SU-DHL-6 (cell line): ENCODE measurements at regions not wholly inside any gene's neighbourhood (a gene's known extent, or its start where the extent isn't known, plus 50 kb on each side); places are given as distances from the start of the nearest gene placed in this dataset.

Experiments used
- H2AFZ ChIP-seq: fragments of 200-600 bp; sonication (generic); 2 replicates; pipeline ENCODE4 v1.6.1; 2014; ENCODE audit warnings: low read depth, mild to moderate bottlenecking, moderate library complexity, mixed read lengths, antibody characterized with exemption, low read length; ENCODE audit not compliant: severe bottlenecking
- H3F3A ChIP-seq: fragments of 200-600 bp; shearing (Covaris generic); 2 replicates; pipeline ENCODE4 v1.6.0; 2016; ENCODE audit warnings: antibody characterized with exemption, mild to moderate bottlenecking; ENCODE audit not compliant: insufficient read depth
- H3K27ac ChIP-seq: fragments of 200-600 bp; sonication (generic); 2 replicates; pipeline ENCODE4 v1.5.1; 2016; ENCODE audit warnings: low read depth, mild to moderate bottlenecking, low read length, moderate library complexity, mixed read lengths
- H3K27me3 ChIP-seq: fragments of 200-600 bp; sonication (generic), shearing (Covaris generic); 2 replicates; pipeline ENCODE4 v1.6.0; 2014; ENCODE audit warnings: mild to moderate bottlenecking, low read length
- H3K36me3 ChIP-seq: fragments of 200-600 bp; sonication (generic); 2 replicates; pipeline ENCODE4 v1.6.1; 2014; ENCODE audit warnings: mild to moderate bottlenecking, low read length, mixed read lengths
- H3K4me2 ChIP-seq: fragments of 300-600, 200-600 bp; shearing (Covaris generic), sonication (generic); 2 replicates; pipeline ENCODE4 v1.6.0; 2014; ENCODE audit warnings: low read length, low read depth, mild to moderate bottlenecking; ENCODE audit not compliant: poor library complexity, severe bottlenecking
- H3K4me3 ChIP-seq: fragments of 200-600 bp; sonication (generic); 2 replicates; pipeline ENCODE4 v1.5.1; 2014; ENCODE audit warnings: antibody characterized with exemption, low read length, mild to moderate bottlenecking, mixed read lengths; ENCODE audit not compliant: insufficient read depth, poor library complexity, severe bottlenecking
- H3K79me2 ChIP-seq: fragments of 200-600 bp; sonication (generic); 2 replicates; pipeline ENCODE4 v1.6.1; 2014; ENCODE audit warnings: mild to moderate bottlenecking, low read length, moderate library complexity; ENCODE audit not compliant: insufficient read depth
- H3K9ac ChIP-seq: fragments of 200-600 bp; sonication (generic); 2 replicates; pipeline ENCODE4 v1.7.0; 2014; ENCODE audit warnings: mild to moderate bottlenecking, low read length
- H3K9me2 ChIP-seq: fragments of 200-600 bp; sonication (generic); replicated peaks from 2 replicates; pipeline ENCODE4 v1.6.1; 2014; ENCODE audit warnings: low read length; ENCODE audit not compliant: insufficient read depth
- H3K9me3 ChIP-seq: fragments of 200-600 bp; sonication (generic); 2 replicates; pipeline ENCODE4 v1.6.1; 2014; ENCODE audit warnings: low read length, mixed read lengths; ENCODE audit not compliant: insufficient read depth
- H4K20me1 ChIP-seq: fragments of 200-600 bp; sonication (generic); 2 replicates; pipeline ENCODE4 v1.6.1; 2014; ENCODE audit warnings: low read depth, mild to moderate bottlenecking, antibody characterized with exemption, low read length, moderate library complexity, mixed read lengths
- EZH2phosphoT487 ChIP-seq: fragments of 200-600 bp; sonication (generic), shearing (Covaris generic); conservative IDR thresholded peaks from 2 replicates; pipeline ENCODE4 v1.6.1; 2018; ENCODE audit warnings: mild to moderate bottlenecking, antibody characterized with exemption, low read length, moderate library complexity, mixed read lengths
- TF ChIP-seq, protein P1 (sequence below): fragments of 200-600 bp; sonication (generic); IDR thresholded peaks from one replicate; pipeline ENCODE4 v1.5.1; 2017; ENCODE audit warnings: antibody characterized with exemption, mild to moderate bottlenecking, low read length, moderate library complexity; ENCODE audit not compliant: insufficient read depth, poor library complexity, severe bottlenecking

DNA sequence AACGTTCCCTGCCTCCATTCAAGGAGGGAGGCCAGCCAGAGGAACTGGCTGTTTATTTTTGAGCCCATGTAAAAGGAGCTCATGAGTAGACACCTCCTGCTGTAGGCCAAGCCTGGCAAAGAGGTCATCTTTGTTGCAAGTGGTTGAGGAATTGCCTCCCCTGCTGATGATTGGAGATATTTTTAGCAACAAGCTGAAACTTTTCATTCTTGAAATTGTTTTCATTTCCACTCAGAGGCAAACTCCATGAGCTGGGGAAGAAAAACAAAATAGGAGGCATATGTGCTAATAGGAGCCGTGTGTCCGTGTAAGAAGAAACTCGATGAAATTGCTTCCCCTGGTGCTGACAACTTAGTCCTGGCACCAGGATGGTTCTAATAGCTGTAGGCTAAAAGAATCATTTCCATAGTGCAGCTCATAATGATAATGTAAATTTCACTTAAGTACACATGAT is 440.1 kb upstream of the FAR2 start:
- H4K20me1 ChIP-seq, result no peaks in the 10 kb centered on the region
- no peaks in the 10 kb centered on the region for H3K9me3 ChIP-seq
- no peaks in the 10 kb centered on the region for H3F3A ChIP-seq
- H3K27me3 ChIP-seq, result no peaks in the 10 kb centered on the region
- H3K36me3 ChIP-seq, result no peaks in the 10 kb centered on the region
- no peak overlapping the region for H3K4me3 ChIP-seq
- TF ChIP-seq, protein P1, sequence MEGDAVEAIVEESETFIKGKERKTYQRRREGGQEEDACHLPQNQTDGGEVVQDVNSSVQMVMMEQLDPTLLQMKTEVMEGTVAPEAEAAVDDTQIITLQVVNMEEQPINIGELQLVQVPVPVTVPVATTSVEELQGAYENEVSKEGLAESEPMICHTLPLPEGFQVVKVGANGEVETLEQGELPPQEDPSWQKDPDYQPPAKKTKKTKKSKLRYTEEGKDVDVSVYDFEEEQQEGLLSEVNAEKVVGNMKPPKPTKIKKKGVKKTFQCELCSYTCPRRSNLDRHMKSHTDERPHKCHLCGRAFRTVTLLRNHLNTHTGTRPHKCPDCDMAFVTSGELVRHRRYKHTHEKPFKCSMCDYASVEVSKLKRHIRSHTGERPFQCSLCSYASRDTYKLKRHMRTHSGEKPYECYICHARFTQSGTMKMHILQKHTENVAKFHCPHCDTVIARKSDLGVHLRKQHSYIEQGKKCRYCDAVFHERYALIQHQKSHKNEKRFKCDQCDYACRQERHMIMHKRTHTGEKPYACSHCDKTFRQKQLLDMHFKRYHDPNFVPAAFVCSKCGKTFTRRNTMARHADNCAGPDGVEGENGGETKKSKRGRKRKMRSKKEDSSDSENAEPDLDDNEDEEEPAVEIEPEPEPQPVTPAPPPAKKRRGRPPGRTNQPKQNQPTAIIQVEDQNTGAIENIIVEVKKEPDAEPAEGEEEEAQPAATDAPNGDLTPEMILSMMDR, result no peak
- TF ChIP-seq EZH2phosphoT487, result no peak
- no peak overlapping the region for H2AFZ ChIP-seq
- no peaks in the 10 kb centered on the region for H3K9me2 ChIP-seq
- no peaks in the 10 kb centered on the region for H3K79me2 ChIP-seq
- H3K4me2 ChIP-seq, result no peak overlapping the region
- H3K27ac ChIP-seq, result no peak overlapping the region
- H3K9ac ChIP-seq, result no peak overlapping the region

DNA sequence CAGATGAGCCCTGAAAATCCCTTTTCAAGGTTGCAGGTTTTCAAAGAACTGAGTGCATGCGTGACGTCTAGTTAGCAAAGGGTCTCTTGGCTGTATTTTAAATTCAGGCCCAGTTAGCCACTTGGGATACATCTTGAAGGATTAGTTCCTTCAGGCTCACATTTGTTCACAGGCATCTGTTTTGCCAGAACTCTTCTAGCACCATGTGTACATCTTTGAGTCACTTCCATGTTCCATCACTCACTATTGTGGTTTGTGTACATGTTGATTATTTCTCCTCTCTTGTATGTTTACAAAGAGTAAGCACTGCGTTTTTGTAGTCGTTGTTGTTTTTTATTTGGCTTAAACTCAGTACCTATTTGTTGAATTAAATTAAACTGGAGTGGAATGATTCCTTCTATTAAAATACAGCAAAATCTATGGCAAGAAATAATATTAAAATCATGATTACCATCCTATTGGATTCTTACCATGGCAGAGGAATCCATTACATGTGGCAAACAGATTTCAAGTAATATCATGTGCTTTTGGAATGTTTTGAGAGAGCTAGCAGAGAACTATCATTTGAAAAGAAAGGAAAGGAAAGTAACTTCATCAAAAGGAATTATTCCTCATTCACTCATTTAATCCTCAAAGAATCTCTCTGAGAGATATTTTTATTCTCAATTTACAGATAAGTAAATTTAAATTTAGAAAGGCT is 438.9 kb upstream of the FAR2 start:
- Histone ChIP-seq H3K79me2 (no peaks in the 10 kb centered on the region), H3K9ac (no peak overlapping the region), H4K20me1 (no peaks in the 10 kb centered on the region), H3K9me2 (no peaks in the 10 kb centered on the region), H3K9me3 (no peaks in the 10 kb centered on the region), H3K27me3 (no peaks in the 10 kb centered on the region), H2AFZ (no peak overlapping the region), H3K4me3 (no peak overlapping the region), H3K4me2 (no peak overlapping the region), H3K36me3 (no peaks in the 10 kb centered on the region), H3F3A (no peaks in the 10 kb centered on the region), H3K27ac (no peak overlapping the region)
- TF ChIP-seq, protein P1, result no peak

DNA sequence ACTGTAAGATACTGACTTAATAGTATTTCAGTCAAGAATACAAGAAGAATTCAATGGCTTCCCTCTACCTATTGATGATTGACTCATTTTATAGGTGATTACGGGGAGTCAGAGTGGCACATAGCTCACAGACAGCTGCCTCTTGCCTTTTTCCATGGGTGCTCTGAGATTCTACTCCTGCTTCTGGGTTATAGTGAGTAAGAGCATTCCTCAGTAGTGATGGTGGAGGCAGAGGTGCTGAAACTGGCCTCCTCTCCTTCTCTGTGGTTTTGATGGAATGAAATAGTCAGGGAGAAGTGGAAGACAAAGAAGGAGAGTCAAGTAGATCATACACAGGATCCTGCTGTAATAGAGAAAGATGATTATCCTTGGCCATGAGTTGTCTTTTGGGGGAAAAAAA is 438.2 kb upstream of the FAR2 start:
- no peaks in the 10 kb centered on the region for H3K27me3 ChIP-seq
- no peaks in the 10 kb centered on the region for H3K9me3 ChIP-seq
- H3K9ac ChIP-seq, result no peak overlapping the region
- H3F3A ChIP-seq, result no peaks in the 10 kb centered on the region
- no peaks in the 10 kb centered on the region for H3K79me2 ChIP-seq
- TF ChIP-seq EZH2phosphoT487, result no peak
- no peak overlapping the region for H3K4me3 ChIP-seq
- no peak overlapping the region for H3K27ac ChIP-seq
- H3K4me2 ChIP-seq, result no peak overlapping the region
- no peak overlapping the region for H2AFZ ChIP-seq
- H4K20me1 ChIP-seq, result no peaks in the 10 kb centered on the region
- H3K36me3 ChIP-seq, result no peaks in the 10 kb centered on the region
- no peaks in the 10 kb centered on the region for H3K9me2 ChIP-seq

DNA sequence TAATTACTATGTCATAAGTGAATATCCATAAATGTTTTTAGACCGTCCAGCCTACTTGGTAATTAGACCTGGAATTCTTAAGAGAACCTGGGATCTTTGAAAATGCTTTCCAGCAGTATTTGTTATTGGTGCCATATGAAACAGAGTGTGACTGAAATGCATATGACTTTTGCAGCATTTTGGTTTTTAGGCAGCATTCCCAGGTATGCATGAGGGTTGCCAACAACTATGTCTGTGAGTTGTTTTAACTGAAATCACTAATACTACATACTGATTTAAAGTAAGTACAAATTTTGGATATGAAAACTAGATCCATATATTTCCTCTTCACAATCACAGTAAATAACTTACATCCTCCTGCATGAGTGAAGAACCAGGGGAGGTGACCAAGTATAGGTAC is 437.7 kb upstream of the FAR2 start:
- Histone ChIP-seq H3K9ac (no peak overlapping the region), H4K20me1 (no peaks in the 10 kb centered on the region), H3K9me2 (no peaks in the 10 kb centered on the region), H3K4me3 (no peak overlapping the region), H3K9me3 (no peaks in the 10 kb centered on the region), H3K4me2 (no peak overlapping the region), H3K36me3 (no peaks in the 10 kb centered on the region), H3K27ac (no peak overlapping the region), H3K79me2 (no peaks in the 10 kb centered on the region), H2AFZ (no peak overlapping the region), H3F3A (no peaks in the 10 kb centered on the region), H3K27me3 (no peaks in the 10 kb centered on the region)
- TF ChIP-seq, protein P1, result no peak
- TF ChIP-seq EZH2phosphoT487, result no peak
